Gastrocnemius medialis (tissue), 4 donors: ENCODE measurements at regions not wholly inside any gene's neighbourhood (a gene's known extent, or its start where the extent isn't known, plus 50 kb on each side); places are given as distances from the start of the nearest gene placed in this dataset.

Experiments used
- CTCF ChIP-seq, 5 experiments: fragments of 450-650 bp in 3 of 5; fragments of 200-600 bp in 2 of 5; sonication (generic) in 2 of 5; IDR thresholded peaks in 4 of 5; conservative IDR thresholded peaks in 1 of 5; 1 replicate in 4 of 5; 2 replicates in 1 of 5; pipeline ENCODE4 v1.5.1; 2016 to 2019; ENCODE audit warnings: antibody characterized with exemption in 5 of 5, mild to moderate bottlenecking in 3 of 5, moderate library complexity in 3 of 5
- POLR2A ChIP-seq, 2 donors: fragments of 450-650 bp; IDR thresholded peaks; one replicate each; pipeline ENCODE4 v1.6.1; 2017; ENCODE audit warnings: antibody characterized with exemption in 2 of 2, mild to moderate bottlenecking in 2 of 2, moderate library complexity in 2 of 2

GRCh38 chr6:21967056-21967974, 329.5 kb downstream of the PRL start:
- no peak for TF ChIP-seq POLR2A (IDR thresholded peaks at IDR 0.05)
- no peak for TF ChIP-seq CTCF (IDR thresholded peaks at IDR 0.05 in 4 of 5, conservative IDR thresholded peaks at IDR 0.05 in 1 of 5)
